ENCODE measurements at regions not wholly inside any gene's neighbourhood (a gene's known extent, or its start where the extent isn't known, plus 50 kb on each side); places are given as distances from the start of the nearest gene placed in this dataset.

GRCh38 chr12:92520511-92520910, 182.3 kb upstream of the PLEKHG7 start:
- TF ChIP-seq ZNF274 (IDR thresholded peaks at IDR 0.05; ENCODE audit: low read depth, low read length): no peak
- TF ChIP-seq YY1 (IDR thresholded peaks at IDR 0.05; ENCODE audit: insufficient read depth, insufficient read length): no peak
- no peak for TF ChIP-seq SUZ12 (IDR thresholded peaks at IDR 0.05; ENCODE audit: extremely low read depth, insufficient read depth, insufficient read length)
